ENCODE measurements at regions not wholly inside any gene's neighbourhood (a gene's known extent, or its start where the extent isn't known, plus 50 kb on each side); places are given as distances from the start of the nearest gene placed in this dataset.

DNA sequence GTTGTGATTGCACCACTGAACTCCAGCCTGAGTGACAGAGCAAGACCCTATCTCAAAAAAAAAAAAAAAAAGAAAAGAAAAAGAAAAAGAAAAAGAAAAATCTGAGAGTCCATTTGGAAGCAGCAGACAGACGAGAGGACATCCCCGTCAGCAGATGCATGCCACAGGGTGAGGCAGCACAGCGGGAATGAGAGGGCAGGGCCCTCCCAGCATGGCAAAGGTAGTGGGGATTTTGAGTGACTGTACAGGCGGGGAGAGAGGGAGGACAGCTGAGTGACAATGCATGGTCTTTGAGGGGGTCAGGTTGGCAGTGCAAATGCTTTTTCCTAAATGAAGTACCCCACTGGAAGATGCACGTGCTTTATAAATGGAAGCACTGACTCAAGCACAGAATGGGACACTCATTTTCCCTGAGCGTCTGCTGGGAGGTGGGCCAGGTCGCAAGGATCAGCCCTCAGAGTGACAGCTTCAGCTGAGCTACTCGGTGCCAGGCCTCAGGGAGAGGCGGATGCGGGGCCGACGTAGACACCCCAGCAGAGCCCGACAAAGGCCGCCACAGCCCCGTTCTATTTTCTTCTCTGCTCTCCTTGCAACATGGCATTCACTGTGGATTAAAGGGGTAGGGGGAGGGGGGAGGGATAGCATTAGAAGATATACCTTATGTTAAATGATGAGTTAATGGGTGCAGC lies 113.5 kb downstream of the SHANK2 start:
- Histone ChIP-seq H3K9me3 (no peaks in the 10 kb centered on the region), H3K4me3 (no peak overlapping the region), H3K4me1 (ENCODE audit: low read depth) (no peaks in the 10 kb centered on the region), H3K36me3 (ENCODE audit: low read depth) (no peaks in the 10 kb centered on the region)
- intact Hi-C loops (cut with DNase I, micrococcal nuclease), result no loop called here
- TF ChIP-seq, protein P1, sequence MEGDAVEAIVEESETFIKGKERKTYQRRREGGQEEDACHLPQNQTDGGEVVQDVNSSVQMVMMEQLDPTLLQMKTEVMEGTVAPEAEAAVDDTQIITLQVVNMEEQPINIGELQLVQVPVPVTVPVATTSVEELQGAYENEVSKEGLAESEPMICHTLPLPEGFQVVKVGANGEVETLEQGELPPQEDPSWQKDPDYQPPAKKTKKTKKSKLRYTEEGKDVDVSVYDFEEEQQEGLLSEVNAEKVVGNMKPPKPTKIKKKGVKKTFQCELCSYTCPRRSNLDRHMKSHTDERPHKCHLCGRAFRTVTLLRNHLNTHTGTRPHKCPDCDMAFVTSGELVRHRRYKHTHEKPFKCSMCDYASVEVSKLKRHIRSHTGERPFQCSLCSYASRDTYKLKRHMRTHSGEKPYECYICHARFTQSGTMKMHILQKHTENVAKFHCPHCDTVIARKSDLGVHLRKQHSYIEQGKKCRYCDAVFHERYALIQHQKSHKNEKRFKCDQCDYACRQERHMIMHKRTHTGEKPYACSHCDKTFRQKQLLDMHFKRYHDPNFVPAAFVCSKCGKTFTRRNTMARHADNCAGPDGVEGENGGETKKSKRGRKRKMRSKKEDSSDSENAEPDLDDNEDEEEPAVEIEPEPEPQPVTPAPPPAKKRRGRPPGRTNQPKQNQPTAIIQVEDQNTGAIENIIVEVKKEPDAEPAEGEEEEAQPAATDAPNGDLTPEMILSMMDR (IDR thresholded peaks at IDR 0.05), result no peak
- ATAC-seq, result no peak
- no peak for DNase-seq

DNA sequence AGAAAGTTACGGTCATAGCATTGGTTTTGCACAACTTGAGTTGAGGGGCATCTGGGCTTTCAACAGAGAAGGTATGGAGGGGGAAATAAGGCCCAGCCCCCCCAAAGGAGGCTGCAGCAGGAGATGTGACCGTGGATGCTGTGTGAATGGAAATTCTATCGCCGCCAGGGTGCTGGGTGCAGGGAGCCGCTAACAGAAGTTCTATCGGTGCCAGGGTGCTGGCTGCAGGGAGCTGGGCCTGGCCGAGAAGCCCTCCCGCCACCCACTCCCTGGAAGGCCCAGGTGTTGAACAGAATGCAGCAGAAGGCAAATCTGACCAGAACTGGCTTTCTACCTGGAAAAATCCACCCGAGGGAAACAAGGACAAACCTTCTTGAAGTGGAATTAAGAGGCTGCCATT lies 115.0 kb downstream of the SHANK2 start:
- no peak overlapping the region for H3K4me3 ChIP-seq
- no peaks in the 10 kb centered on the region for H3K4me1 ChIP-seq (ENCODE audit: low read depth)
- no peaks in the 10 kb centered on the region for H3K36me3 ChIP-seq (ENCODE audit: low read depth)
- ATAC-seq (no peak), DNase-seq (no peak)
- intact Hi-C loops (cut with DNase I, micrococcal nuclease), result no loop called here
- no peaks in the 10 kb centered on the region for H3K9me3 ChIP-seq
- TF ChIP-seq, protein P1 (IDR thresholded peaks at IDR 0.05), result no peak

DNA sequence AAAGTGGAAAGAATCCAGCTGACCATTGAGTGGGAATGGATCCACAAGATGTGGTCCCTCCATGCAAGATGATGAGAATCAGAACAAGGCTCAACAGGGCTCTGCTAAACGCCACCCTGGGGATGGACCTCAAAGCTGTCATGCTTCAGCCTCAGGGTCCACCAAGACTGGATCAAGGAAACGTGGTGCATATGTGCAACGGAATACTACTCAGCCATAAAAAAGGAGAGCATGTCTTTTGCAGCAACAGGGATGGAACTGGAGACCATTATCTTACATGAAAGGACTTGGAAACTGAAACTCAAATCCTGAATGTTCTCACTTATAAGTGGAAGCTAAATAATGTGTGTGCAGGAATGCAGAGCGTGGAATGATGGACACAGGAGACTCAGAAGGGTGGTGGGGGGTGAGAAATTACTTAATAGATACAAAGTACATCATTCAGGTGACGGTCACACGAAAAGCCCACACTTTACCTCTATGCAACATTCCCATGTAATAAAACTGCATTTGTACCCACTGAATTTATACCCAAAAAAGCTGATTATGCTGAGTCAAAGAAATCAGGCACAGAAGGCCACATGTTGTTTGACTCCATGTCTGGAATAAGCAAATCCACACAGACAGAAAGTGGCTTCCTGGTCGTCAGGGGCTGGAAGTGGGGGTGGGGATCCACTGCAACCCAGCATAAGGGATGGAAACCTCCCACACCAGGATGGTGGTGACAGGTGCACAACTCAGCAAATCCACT lies 116.1 kb downstream of the SHANK2 start:
- no peak overlapping the region for H3K4me3 ChIP-seq
- no peaks in the 10 kb centered on the region for H3K36me3 ChIP-seq (ENCODE audit: low read depth)
- ATAC-seq (no peak), DNase-seq (no peak)
- TF ChIP-seq, protein P1 (IDR thresholded peaks at IDR 0.05), result no peak
- no peaks in the 10 kb centered on the region for H3K4me1 ChIP-seq (ENCODE audit: low read depth)
- intact Hi-C loops (cut with DNase I, micrococcal nuclease), result no loop called here
- H3K9me3 ChIP-seq, result no peaks in the 10 kb centered on the region

DNA sequence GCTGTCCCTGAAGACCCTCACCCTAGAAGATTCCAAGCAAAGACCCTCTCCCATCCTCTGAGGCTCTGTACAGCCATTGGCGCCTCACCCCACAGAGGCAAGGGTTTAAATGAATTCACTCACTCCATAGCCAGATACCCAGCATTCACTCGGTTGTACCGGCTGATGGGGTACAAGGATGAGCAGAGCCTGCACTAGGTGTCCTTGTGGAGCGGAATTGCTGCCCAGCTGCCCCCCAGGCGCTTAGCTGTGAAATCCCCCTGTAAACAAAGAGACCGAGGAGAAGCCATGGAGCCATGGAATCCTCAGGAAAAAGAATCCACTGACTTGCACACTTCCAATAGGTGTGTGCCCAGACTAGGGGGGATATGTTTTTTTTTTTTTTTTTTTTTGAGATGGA lies 117.3 kb downstream of the SHANK2 start:
- Histone ChIP-seq H3K4me1 (ENCODE audit: low read depth) (no peaks in the 10 kb centered on the region), H3K9me3 (no peaks in the 10 kb centered on the region), H3K4me3 (no peak overlapping the region), H3K36me3 (ENCODE audit: low read depth) (no peaks in the 10 kb centered on the region)
- intact Hi-C loops (cut with DNase I, micrococcal nuclease), result no loop called here
- no peak for DNase-seq
- ATAC-seq, result no peak
- TF ChIP-seq, protein P1 (IDR thresholded peaks at IDR 0.05), result no peak

DNA sequence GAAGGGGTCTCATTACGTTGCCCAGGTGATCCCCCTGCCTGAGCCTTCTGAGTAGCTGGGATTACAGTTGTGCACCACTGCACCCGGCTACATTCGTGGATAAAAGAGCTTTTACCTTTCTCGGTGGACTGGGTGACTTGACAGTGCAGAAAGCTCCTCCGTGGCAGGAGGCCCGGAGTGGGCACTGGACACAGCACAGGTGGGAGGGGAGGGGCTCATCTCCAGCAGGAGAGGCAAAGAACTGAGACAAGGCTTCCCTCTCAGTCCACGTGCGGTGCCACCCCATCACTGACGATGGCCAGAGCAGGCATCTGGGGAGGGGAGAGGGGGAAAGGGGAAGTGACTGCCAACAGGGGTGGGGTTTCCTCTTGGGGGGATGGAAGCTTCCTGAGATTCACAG lies 118.4 kb downstream of the SHANK2 start:
- Histone ChIP-seq H3K4me3 (no peak overlapping the region), H3K4me1 (ENCODE audit: low read depth) (no peaks in the 10 kb centered on the region), H3K9me3 (no peaks in the 10 kb centered on the region), H3K36me3 (ENCODE audit: low read depth) (no peaks in the 10 kb centered on the region)
- intact Hi-C loops (cut with DNase I, micrococcal nuclease), result no loop called here
- ATAC-seq (no peak), DNase-seq (no peak)
- TF ChIP-seq, protein P1 (IDR thresholded peaks at IDR 0.05), result no peak

All from mucosa of descending colon (tissue), 3 donors.